IPS-NIHi11 (cell line): ENCODE measurements at regions not wholly inside any gene's neighbourhood (a gene's known extent, or its start where the extent isn't known, plus 50 kb on each side); places are given as distances from the start of the nearest gene placed in this dataset.
"Not testable (repeated sequence)": the region's sequence is repeated elsewhere in the genome, so short reads cannot be mapped to it uniquely, and the experiment has no call there.

Source experiments
- DNase-seq: peaks from one replicate; pipeline ENCODE4 v3.0.0; 2012; ENCODE audit warnings: mixed read lengths, low spot score

GRCh38 chr11:100584201-100584985 is 102.7 kb upstream of the ARHGAP42 start:
- no peak for DNase-seq

GRCh38 chr11:100585728-100586127 is 101.4 kb upstream of the ARHGAP42 start:
- no peak for DNase-seq

GRCh38 chr11:100586361-100587101 is 100.6 kb upstream of the ARHGAP42 start:
- DNase-seq = no peak

- DNase-seq = no peak
These were observed 94.3 kb upstream of the ARHGAP42 start for GRCh38 chr11:100592619-100593260.

- no peak for DNase-seq
These were observed 93.8 kb upstream of the ARHGAP42 start for GRCh38 chr11:100593291-100593690.

GRCh38 chr11:100594320-100594719 is 92.8 kb upstream of the ARHGAP42 start:
- no peak for DNase-seq

GRCh38 chr11:100600941-100601340 is 86.1 kb upstream of the ARHGAP42 start:
- no peak for DNase-seq

GRCh38 chr11:100602716-100603115 is 84.4 kb upstream of the ARHGAP42 start:
- no peak for DNase-seq

- not testable (repeated sequence) for DNase-seq
These were observed 79.3 kb upstream of the ARHGAP42 start for GRCh38 chr11:100607761-100608160.

GRCh38 chr11:100612766-100613165 is 74.3 kb upstream of the ARHGAP42 start:
- DNase-seq = no peak

- DNase-seq = no peak
These were observed 68.2 kb upstream of the ARHGAP42 start for GRCh38 chr11:100618914-100619313.

- DNase-seq = peak; percentile 23
These were observed 67.6 kb upstream of the ARHGAP42 start for GRCh38 chr11:100619484-100619883.

- DNase-seq = no peak
These were observed 64.7 kb upstream of the ARHGAP42 start for GRCh38 chr11:100622404-100622803.

- DNase-seq = no peak
These were observed 62.7 kb upstream of the ARHGAP42 start for GRCh38 chr11:100624346-100624745.

- DNase-seq = no peak
These were observed 62.0 kb upstream of the ARHGAP42 start for GRCh38 chr11:100625041-100625440.

- no peak for DNase-seq
These were observed 57.4 kb upstream of the ARHGAP42 start for GRCh38 chr11:100629671-100630070.

GRCh38 chr11:100630898-100631297 is 56.2 kb upstream of the ARHGAP42 start:
- no peak for DNase-seq

GRCh38 chr11:100631316-100631715 is 55.8 kb upstream of the ARHGAP42 start:
- no peak for DNase-seq

GRCh38 chr11:100632941-100633452 is 54.1 kb upstream of the ARHGAP42 start:
- DNase-seq = no peak

GRCh38 chr11:100635194-100635593 is 51.9 kb upstream of the ARHGAP42 start:
- DNase-seq = no peak

GRCh38 chr11:100636536-100636935 is 50.6 kb upstream of the ARHGAP42 start:
- no peak for DNase-seq
